PC-3 (cell line): ENCODE measurements at regions not wholly inside any gene's neighbourhood (a gene's known extent, or its start where the extent isn't known, plus 50 kb on each side); places are given as distances from the start of the nearest gene placed in this dataset.

ENCODE experiments used
- ATAC-seq: fragments of 200-7000 bp; cut with Tn5 transposase; 2 replicates; pipeline ENCODE4 v1.9.1; 2020; ENCODE audit warnings: mild to moderate bottlenecking, moderate library complexity
- BruUV-seq: library from RNA; stranded (reverse); fragments of 400-500 nt; replicated peaks from 2 replicates; lab custom pipeline; 2021; lab: Mats Ljungman, UMichigan
- CTCF ChIA-PET: fragments of 300-600 bp; sonication (Branson Sonifier 250); formaldehyde crosslinking; loops from one replicate; lab custom pipeline; 2022; ENCODE audit warnings: antibody characterized with exemption; lab: Charles Lee
- POLR2A ChIA-PET: fragments of 300-600 bp; sonication (Branson Sonifier 250); formaldehyde crosslinking; loops from one replicate; lab custom pipeline; 2022; ENCODE audit warnings: antibody characterized with exemption; ENCODE audit not compliant: unreplicated experiment; lab: Charles Lee
- DNase-seq: peaks from one replicate; pipeline ENCODE4 v3.0.0-alpha.2; 2015
- H2AFZ ChIP-seq: fragments of 300-600 bp; sonication (generic); 2 replicates; pipeline ENCODE4 v1.6.0; 2016; ENCODE audit warnings: antibody characterized with exemption, low read length
- H3F3A ChIP-seq: fragments of 300-600 bp; sonication (generic); one replicate; pipeline ENCODE4 v1.6.0; 2017; ENCODE audit warnings: antibody characterized with exemption, low read length, control low read depth, mild to moderate bottlenecking; ENCODE audit not compliant: unreplicated experiment
- H3K27ac ChIP-seq: fragments of 300-600 bp; sonication (generic); 2 replicates; pipeline ENCODE4 v1.5.1; 2016; ENCODE audit warnings: mild to moderate bottlenecking, low read length
- H3K27me3 ChIP-seq: fragments of 300-600 bp; sonication (generic); 2 replicates; pipeline ENCODE4 v1.6.1; 2016; ENCODE audit warnings: low read length, mixed read lengths
- H3K36me3 ChIP-seq: fragments of 300-600 bp; sonication (generic); 2 replicates; pipeline ENCODE4 v1.6.1; 2016; ENCODE audit warnings: low read depth, mixed run types, low read length, mixed read lengths
- H3K4me1 ChIP-seq: fragments of 300-600 bp; sonication (generic); 2 replicates; pipeline ENCODE4 v1.5.1; 2016; ENCODE audit warnings: low read length; ENCODE audit not compliant: insufficient read depth
- H3K4me2 ChIP-seq: fragments of 300-600 bp; sonication (generic); 2 replicates; pipeline ENCODE4 v1.6.0; 2016; ENCODE audit warnings: low read length
- H3K4me3 ChIP-seq: fragments of 300-600 bp; sonication (generic); 2 replicates; pipeline ENCODE4 v1.5.1; 2016; ENCODE audit warnings: mild to moderate bottlenecking, low read length, mixed read lengths
- H3K79me2 ChIP-seq: fragments of 300-600 bp; sonication (generic); 2 replicates; pipeline ENCODE4 v1.6.1; 2017; ENCODE audit warnings: low read length, mixed read lengths
- H3K9ac ChIP-seq: fragments of 300-600 bp; sonication (generic); 2 replicates; pipeline ENCODE4 v1.6.0; 2016; ENCODE audit warnings: mild to moderate bottlenecking, low read length
- H3K9me2 ChIP-seq: fragments of 300-600 bp; sonication (generic); replicated peaks from 2 replicates; pipeline ENCODE4 v1.6.1; 2016; ENCODE audit warnings: mixed run types, low read length, mixed read lengths
- H3K9me3 ChIP-seq: fragments of 300-600 bp; sonication (generic); 2 replicates; pipeline ENCODE4 v1.6.1; 2016; ENCODE audit warnings: low read length, mixed read lengths
- H4K20me1 ChIP-seq: fragments of 300-600 bp; sonication (generic); 2 replicates; pipeline ENCODE4 v1.6.1; 2016; ENCODE audit warnings: low read length, mixed read lengths
- EZH2 ChIP-seq: fragments of 300-600 bp; sonication (generic); IDR thresholded peaks from one replicate; pipeline ENCODE4 v1.6.1; 2017; ENCODE audit warnings: antibody characterized with exemption, mild to moderate bottlenecking, low read length; ENCODE audit not compliant: unreplicated experiment
- EZH2phosphoT487 ChIP-seq: fragments of 300-600 bp; sonication (generic); IDR thresholded peaks from 2 replicates; pipeline ENCODE4 v1.6.1; 2018; ENCODE audit warnings: mild to moderate bottlenecking, antibody characterized with exemption, low read length, borderline replicate concordance
- intact Hi-C: fragments of 100-400 bp; cut with micrococcal nuclease; formaldehyde crosslinking; loops from 2 replicates; pipeline ENCODE4 v1.9.0; 2023
- TF ChIP-seq, protein P1 (sequence below): fragments of 300-600 bp; sonication (generic); conservative IDR thresholded peaks from 2 replicates; pipeline ENCODE4 v1.5.1; 2017; ENCODE audit warnings: antibody characterized with exemption, low read depth, mild to moderate bottlenecking, low read length

DNA sequence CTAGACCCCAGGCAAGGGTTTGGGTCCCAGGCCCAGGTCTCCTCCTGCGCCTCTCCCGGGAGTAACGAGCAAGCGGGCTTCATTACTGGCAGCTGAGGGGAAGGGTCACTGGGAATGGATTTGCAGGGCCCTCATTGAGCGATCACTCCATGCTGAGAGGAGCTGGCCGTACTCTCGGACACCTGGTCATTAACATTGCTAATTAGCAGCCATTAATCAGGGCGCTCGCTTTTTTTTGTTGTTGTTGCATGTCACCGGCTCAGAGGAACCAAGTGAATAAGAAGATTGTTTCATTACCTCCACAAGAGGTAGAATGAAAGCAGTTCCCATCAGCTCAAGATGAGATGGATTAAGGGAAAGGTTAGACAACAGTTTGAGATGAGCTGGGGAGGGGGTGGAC lies 293.0 kb upstream of the ATP11B start:
- POLR2A ChIA-PET, result no interaction called here

DNA sequence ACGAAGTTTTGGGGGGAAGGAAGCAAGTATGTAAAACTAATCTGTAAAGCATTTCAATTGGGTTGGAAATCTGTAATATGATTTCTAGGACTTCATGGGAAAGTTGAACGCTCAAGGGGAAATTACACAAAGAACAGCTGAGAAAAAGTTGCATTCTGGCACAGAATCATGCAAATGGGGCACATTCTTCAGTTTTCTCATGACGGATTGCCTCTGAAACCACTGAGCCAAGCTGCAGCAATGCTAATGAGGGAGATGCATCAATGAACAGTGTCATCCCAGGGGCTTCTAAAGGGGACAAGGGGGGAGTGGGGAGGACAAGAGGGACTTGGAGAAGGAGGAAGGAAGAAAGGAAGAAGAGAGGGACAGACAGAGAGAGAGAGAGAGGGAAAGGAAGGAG lies 291.4 kb upstream of the ATP11B start:
- H3K4me3 ChIP-seq, result no peak overlapping the region
- H3K27me3 ChIP-seq, result no peaks in the 10 kb centered on the region
- H3K4me1 ChIP-seq, result no peaks in the 10 kb centered on the region
- H3K36me3 ChIP-seq, result no peaks in the 10 kb centered on the region
- DNase-seq (no peak), ATAC-seq (no peak)
- H3K9me2 ChIP-seq, result no peaks in the 10 kb centered on the region
- no peak overlapping the region for H2AFZ ChIP-seq
- intact Hi-C loops, result no loop called here
- POLR2A ChIA-PET, result no interaction called here
- no peak overlapping the region for H3K9ac ChIP-seq
- no peaks in the 10 kb centered on the region for H4K20me1 ChIP-seq
- H3K27ac ChIP-seq, result no peak overlapping the region
- H3K4me2 ChIP-seq, result no peak overlapping the region
- TF ChIP-seq, protein P1, sequence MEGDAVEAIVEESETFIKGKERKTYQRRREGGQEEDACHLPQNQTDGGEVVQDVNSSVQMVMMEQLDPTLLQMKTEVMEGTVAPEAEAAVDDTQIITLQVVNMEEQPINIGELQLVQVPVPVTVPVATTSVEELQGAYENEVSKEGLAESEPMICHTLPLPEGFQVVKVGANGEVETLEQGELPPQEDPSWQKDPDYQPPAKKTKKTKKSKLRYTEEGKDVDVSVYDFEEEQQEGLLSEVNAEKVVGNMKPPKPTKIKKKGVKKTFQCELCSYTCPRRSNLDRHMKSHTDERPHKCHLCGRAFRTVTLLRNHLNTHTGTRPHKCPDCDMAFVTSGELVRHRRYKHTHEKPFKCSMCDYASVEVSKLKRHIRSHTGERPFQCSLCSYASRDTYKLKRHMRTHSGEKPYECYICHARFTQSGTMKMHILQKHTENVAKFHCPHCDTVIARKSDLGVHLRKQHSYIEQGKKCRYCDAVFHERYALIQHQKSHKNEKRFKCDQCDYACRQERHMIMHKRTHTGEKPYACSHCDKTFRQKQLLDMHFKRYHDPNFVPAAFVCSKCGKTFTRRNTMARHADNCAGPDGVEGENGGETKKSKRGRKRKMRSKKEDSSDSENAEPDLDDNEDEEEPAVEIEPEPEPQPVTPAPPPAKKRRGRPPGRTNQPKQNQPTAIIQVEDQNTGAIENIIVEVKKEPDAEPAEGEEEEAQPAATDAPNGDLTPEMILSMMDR, result no peak
- TF ChIP-seq EZH2, result no peak
- no peak for TF ChIP-seq EZH2phosphoT487
- no peaks in the 10 kb centered on the region for H3K9me3 ChIP-seq
- CTCF ChIA-PET, result no interaction called here
- BruUV-seq, result no TSS peak
- H3K79me2 ChIP-seq, result no peaks in the 10 kb centered on the region
- no peaks in the 10 kb centered on the region for H3F3A ChIP-seq

More for the DNA sequence above, 293.0 kb upstream of the ATP11B start:
- no peaks in the 10 kb centered on the region for H4K20me1 ChIP-seq
- no peaks in the 10 kb centered on the region for H3F3A ChIP-seq
- H3K36me3 ChIP-seq, result no peaks in the 10 kb centered on the region
- CTCF ChIA-PET, result no interaction called here
- H2AFZ ChIP-seq, result no peak overlapping the region
- no peaks in the 10 kb centered on the region for H3K27me3 ChIP-seq
- no peak overlapping the region for H3K4me2 ChIP-seq
- BruUV-seq, result no TSS peak
- no peaks in the 10 kb centered on the region for H3K9me3 ChIP-seq
- no peaks in the 10 kb centered on the region for H3K79me2 ChIP-seq
- TF ChIP-seq, protein P1, result no peak
- TF ChIP-seq EZH2phosphoT487 (no peak), EZH2 (no peak)
- H3K27ac ChIP-seq, result no peak overlapping the region
- intact Hi-C loops, result no loop called here
- ATAC-seq (no peak), DNase-seq (no peak)
- no peak overlapping the region for H3K4me3 ChIP-seq
- no peak overlapping the region for H3K9ac ChIP-seq
- H3K4me1 ChIP-seq, result no peaks in the 10 kb centered on the region
- H3K9me2 ChIP-seq, result no peaks in the 10 kb centered on the region

DNA sequence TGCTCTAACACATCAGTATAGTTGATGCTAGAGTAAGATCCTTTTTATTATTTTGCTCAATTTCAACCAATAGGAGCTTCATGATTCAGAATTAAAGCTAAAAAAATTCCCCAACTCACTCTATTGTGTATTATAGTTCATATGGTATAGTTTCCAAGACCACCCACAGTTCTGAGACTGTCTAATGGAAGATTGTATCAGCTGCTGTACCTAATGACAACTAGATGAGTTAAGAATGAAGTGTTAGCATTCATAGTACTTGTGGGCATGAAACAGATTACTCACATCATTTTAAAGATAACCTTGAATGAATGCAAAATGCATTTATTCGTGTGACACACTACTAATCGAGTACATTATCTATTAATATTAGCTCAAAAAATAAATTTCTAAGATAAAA lies 289.9 kb upstream of the ATP11B start:
- no peaks in the 10 kb centered on the region for H3K79me2 ChIP-seq
- H3K9me2 ChIP-seq, result no peaks in the 10 kb centered on the region
- H3K4me2 ChIP-seq, result no peak overlapping the region
- H3K27ac ChIP-seq, result no peak overlapping the region
- H3F3A ChIP-seq, result no peaks in the 10 kb centered on the region
- no TSS peak for BruUV-seq
- ATAC-seq (no peak), DNase-seq (no peak)
- no peak overlapping the region for H3K9ac ChIP-seq
- TF ChIP-seq EZH2phosphoT487 (no peak), EZH2 (no peak)
- TF ChIP-seq, protein P1, result no peak
- no peaks in the 10 kb centered on the region for H4K20me1 ChIP-seq
- intact Hi-C loops, result no loop called here
- H2AFZ ChIP-seq, result no peak overlapping the region
- H3K27me3 ChIP-seq, result no peaks in the 10 kb centered on the region
- H3K36me3 ChIP-seq, result no peaks in the 10 kb centered on the region
- CTCF ChIA-PET, result no interaction called here
- no peaks in the 10 kb centered on the region for H3K9me3 ChIP-seq
- POLR2A ChIA-PET, result interaction anchor here (0.6 kb wide), 1 partner anchor 17 kb away, joined by 6 read pairs; no protein-coding TSS in a partner anchor
- no peaks in the 10 kb centered on the region for H3K4me1 ChIP-seq
- H3K4me3 ChIP-seq, result no peak overlapping the region
